Activated CD8-positive, alpha-beta T cell treated with anti-CD3 and anti-CD28 coated beads for 36 hours (primary cell): ENCODE measurements at regions not wholly inside any gene's neighbourhood (a gene's known extent, or its start where the extent isn't known, plus 50 kb on each side); places are given as distances from the start of the nearest gene placed in this dataset.

ENCODE experiments used
- ATAC-seq: fragments of 200-7000 bp; cut with Tn5 transposase; one replicate; pipeline ENCODE4 v1.10.0; 2021; ENCODE audit warnings: mild to moderate bottlenecking, moderate library complexity
- CTCF ChIA-PET: fragments of 350-600 bp; sonication (Branson Sonifier 250); formaldehyde crosslinking; loops from one replicate; lab custom pipeline; 2021; ENCODE audit warnings: antibody characterized with exemption; lab: Charles Lee
- POLR2A ChIA-PET: fragments of 350-600 bp; sonication (Branson Sonifier 250); formaldehyde crosslinking; loops from one replicate; lab custom pipeline; 2021; ENCODE audit warnings: antibody characterized with exemption; lab: Charles Lee
- DNase-seq: peaks from one replicate; pipeline ENCODE4 v3.0.0-alpha.2; 2020
- H3K27ac Mint-ChIP-seq: one replicate; pipeline ENCODE4 v1.8.0; 2021; ENCODE audit warnings: mild to moderate bottlenecking, mixed read lengths
- H3K27me3 Mint-ChIP-seq: one replicate; pipeline ENCODE4 v1.8.0; 2021; ENCODE audit warnings: mixed read lengths
- H3K36me3 Mint-ChIP-seq: one replicate; pipeline ENCODE4 v1.8.0; 2021; ENCODE audit warnings: low read depth, mixed read lengths
- H3K4me1 Mint-ChIP-seq: one replicate; pipeline ENCODE4 v1.8.0; 2021; ENCODE audit warnings: low read depth, mixed read lengths
- H3K4me3 Mint-ChIP-seq: one replicate; pipeline ENCODE4 v1.8.0; 2021; ENCODE audit warnings: mild to moderate bottlenecking, moderate library complexity, mixed read lengths
- H3K9me3 Mint-ChIP-seq: one replicate; pipeline ENCODE4 v1.8.0; 2021; ENCODE audit warnings: mixed read lengths
- intact Hi-C: fragments of 100-400 bp; cut with micrococcal nuclease; formaldehyde crosslinking; loops from one replicate; pipeline ENCODE4 v1.10.0; 2022
- TF ChIP-seq, protein P1 (sequence below): fragments of 200-600 bp; IDR thresholded peaks from one replicate; pipeline ENCODE4 v1.8.0; 2022; ENCODE audit warnings: antibody characterized with exemption, mild to moderate bottlenecking

DNA sequence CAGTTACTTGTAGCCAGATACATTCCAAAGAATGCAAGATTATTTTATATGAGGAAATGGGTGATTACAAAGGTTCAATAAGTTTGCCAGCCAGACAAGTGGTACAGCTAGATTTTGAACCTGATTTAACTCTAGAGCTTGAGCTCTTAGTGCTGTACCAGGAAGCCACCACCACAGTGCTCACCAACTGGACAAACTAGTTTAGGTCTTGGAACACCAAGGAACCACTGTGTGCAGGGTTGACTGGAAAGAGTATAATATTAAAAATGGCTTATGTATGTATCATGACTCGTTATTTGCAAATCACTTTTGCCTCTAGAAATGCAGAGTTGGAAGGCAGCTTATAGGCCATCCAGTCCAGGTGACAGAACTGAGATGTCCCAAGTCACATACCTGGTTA lies 177.2 kb downstream of the TXNL1 start:
- ChIA-PET CTCF (no interaction called here), POLR2A (no interaction called here)
- no peak for ATAC-seq
- Mint-ChIP-seq H3K4me3 (no peak overlapping the region), H3K36me3 (no peaks in the 10 kb centered on the region), H3K27ac (no peak overlapping the region), H3K27me3 (peaks cover 8% of the 10 kb centered on the region), H3K4me1 (no peaks in the 10 kb centered on the region), H3K9me3 (peaks cover 15% of the 10 kb centered on the region)
- no peak for DNase-seq
- TF ChIP-seq, protein P1, sequence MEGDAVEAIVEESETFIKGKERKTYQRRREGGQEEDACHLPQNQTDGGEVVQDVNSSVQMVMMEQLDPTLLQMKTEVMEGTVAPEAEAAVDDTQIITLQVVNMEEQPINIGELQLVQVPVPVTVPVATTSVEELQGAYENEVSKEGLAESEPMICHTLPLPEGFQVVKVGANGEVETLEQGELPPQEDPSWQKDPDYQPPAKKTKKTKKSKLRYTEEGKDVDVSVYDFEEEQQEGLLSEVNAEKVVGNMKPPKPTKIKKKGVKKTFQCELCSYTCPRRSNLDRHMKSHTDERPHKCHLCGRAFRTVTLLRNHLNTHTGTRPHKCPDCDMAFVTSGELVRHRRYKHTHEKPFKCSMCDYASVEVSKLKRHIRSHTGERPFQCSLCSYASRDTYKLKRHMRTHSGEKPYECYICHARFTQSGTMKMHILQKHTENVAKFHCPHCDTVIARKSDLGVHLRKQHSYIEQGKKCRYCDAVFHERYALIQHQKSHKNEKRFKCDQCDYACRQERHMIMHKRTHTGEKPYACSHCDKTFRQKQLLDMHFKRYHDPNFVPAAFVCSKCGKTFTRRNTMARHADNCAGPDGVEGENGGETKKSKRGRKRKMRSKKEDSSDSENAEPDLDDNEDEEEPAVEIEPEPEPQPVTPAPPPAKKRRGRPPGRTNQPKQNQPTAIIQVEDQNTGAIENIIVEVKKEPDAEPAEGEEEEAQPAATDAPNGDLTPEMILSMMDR: no peak
- intact Hi-C loops: no loop called here

DNA sequence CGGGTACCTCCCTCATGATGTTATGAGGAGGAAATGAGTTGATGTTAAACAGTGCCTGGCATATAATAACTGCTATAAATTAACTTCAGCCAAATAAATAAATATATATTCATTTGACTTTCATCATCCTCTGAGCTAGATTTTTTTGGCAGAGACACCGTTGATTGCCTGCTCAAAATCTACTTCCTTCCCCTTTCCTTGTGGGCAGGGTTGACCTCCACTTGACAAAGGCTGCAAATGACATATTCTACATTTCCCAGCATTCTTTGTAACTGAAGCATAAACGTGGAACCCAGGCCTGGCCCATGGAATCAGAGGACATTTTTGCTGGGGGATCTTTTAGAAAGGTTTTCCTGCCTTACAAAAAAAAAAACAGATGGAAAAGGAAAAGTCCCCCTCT lies 177.8 kb downstream of the TXNL1 start:
- Mint-ChIP-seq H3K4me1 (no peaks in the 10 kb centered on the region), H3K4me3 (no peak overlapping the region), H3K9me3 (peaks cover 11% of the 10 kb centered on the region), H3K27me3 (peaks cover 8% of the 10 kb centered on the region), H3K36me3 (no peaks in the 10 kb centered on the region), H3K27ac (no peak overlapping the region)
- intact Hi-C loops: no loop called here
- ATAC-seq (no peak), DNase-seq (no peak)
- CTCF ChIA-PET: no interaction called here
- POLR2A ChIA-PET: interaction anchor here (0.6 kb wide), 1 partner anchor 20 kb away, joined by 3 read pairs; no protein-coding TSS in a partner anchor
- TF ChIP-seq, protein P1: no peak

DNA sequence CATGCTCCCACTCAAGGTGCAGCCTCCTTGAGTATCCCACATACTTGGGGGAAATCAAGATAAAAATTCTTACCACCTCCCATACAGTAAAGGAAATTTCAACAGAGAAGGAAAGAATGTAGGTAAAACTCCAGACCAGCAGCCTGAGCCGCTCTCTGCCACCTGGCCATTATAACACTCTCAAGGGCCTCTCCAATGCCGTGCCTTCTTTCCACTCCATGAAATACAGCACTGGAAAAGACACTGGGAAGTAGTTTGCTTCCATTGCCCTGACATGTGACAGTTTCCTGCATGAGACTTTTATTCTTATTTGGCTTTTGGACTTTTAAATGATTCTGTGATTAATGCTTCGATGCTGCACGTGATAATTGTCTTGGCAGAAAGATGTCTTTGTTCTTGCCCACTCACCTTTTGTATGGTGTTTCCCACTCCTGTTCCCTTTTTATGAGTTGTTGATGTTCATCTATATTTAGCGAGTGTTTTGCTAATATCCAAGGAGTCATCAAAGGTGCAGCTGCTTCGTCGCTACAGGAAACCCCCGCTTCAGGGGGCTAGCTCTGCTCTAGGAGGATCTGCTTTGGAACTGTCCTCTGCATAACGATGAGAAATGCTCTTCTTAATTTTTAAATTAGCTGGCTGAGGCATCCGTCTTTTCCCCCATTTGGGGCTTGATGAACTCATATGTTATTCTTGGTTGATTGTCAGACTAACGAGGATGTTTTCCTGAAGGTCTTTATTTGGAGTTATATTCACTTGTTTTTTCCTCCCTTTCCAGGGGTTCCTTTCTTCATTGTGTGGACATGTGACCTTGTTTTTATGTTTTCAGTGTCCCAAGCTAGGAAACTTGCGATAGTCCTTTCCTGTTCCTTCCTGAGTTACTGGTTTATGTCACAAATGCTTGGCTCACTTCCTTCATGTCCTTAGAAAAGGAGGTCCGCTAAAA lies 179.4 kb downstream of the TXNL1 start:
- no peaks in the 10 kb centered on the region for H3K4me1 Mint-ChIP-seq
- ATAC-seq (no peak), DNase-seq (no peak)
- H3K27me3 Mint-ChIP-seq: peaks cover 8% of the 10 kb centered on the region
- peaks cover 4% of the 10 kb centered on the region for H3K9me3 Mint-ChIP-seq
- no peak overlapping the region for H3K27ac Mint-ChIP-seq
- TF ChIP-seq, protein P1: no peak
- CTCF ChIA-PET: no interaction called here
- no peaks in the 10 kb centered on the region for H3K36me3 Mint-ChIP-seq
- no peak overlapping the region for H3K4me3 Mint-ChIP-seq
- POLR2A ChIA-PET: no interaction called here
- intact Hi-C loops: no loop called here

DNA sequence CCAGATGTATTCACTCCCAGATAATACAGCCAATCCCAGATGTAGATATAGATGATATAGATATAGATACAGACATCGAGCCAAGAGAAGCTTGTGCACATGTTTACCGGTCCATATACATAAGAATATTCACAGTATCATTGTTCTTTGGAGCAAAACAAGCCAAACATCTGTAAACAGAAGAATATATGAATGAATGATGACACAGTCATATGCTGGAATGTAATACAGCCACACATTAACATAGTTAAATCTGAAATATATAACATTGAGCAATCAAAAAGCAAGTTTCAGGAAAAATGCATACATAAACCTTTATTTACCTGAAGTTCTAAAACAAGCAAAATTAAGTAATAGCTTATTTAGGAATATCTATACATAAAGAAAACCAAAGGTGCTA lies 182.5 kb downstream of the TXNL1 start:
- H3K27ac Mint-ChIP-seq: no peak overlapping the region
- TF ChIP-seq, protein P1: no peak
- no peaks in the 10 kb centered on the region for H3K4me1 Mint-ChIP-seq
- DNase-seq: no peak
- no peak for ATAC-seq
- no peak overlapping the region for H3K4me3 Mint-ChIP-seq
- peaks cover 6% of the 10 kb centered on the region for H3K27me3 Mint-ChIP-seq
- peaks cover 1% of the 10 kb centered on the region for H3K9me3 Mint-ChIP-seq
- ChIA-PET POLR2A (no interaction called here), CTCF (no interaction called here)
- intact Hi-C loops: no loop called here
- no peaks in the 10 kb centered on the region for H3K36me3 Mint-ChIP-seq

DNA sequence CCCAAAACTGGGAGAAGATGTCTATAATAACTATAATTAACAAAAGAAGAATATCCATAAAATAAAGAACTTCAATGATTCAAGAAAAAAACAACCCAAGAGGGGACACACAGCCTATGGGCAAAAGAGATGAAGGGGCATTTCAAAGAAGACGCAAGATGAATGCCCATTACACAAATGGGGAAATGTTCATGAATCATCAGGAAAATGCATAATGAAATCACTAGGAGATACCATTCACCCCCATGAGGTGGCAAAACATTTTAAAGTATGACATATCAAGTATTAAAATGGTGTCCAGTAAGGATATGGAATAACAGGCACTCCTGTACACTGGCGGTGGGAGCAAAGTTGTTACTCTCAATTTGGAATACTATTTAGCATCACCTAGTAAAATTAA lies 183.3 kb downstream of the TXNL1 start:
- no peaks in the 10 kb centered on the region for H3K36me3 Mint-ChIP-seq
- no peaks in the 10 kb centered on the region for H3K9me3 Mint-ChIP-seq
- no peak for ATAC-seq
- H3K4me3 Mint-ChIP-seq: no peak overlapping the region
- TF ChIP-seq, protein P1: no peak
- ChIA-PET POLR2A (no interaction called here), CTCF (no interaction called here)
- intact Hi-C loops: no loop called here
- peaks cover 5% of the 10 kb centered on the region for H3K27me3 Mint-ChIP-seq
- H3K4me1 Mint-ChIP-seq: no peaks in the 10 kb centered on the region
- DNase-seq: no peak
- H3K27ac Mint-ChIP-seq: no peak overlapping the region
